Endothelial cell of umbilical vein (primary cell): ENCODE measurements at regions not wholly inside any gene's neighbourhood (a gene's known extent, or its start where the extent isn't known, plus 50 kb on each side); places are given as distances from the start of the nearest gene placed in this dataset.

Experiments used
- BruUV-seq: library from RNA; stranded (reverse); fragments of 400-500 nt; replicated peaks from 2 replicates; lab custom pipeline; 2021; lab: Mats Ljungman, UMichigan
- CTCF ChIA-PET: fragments of 300-600, 350-600 bp; sonication (Branson Sonifier 250); formaldehyde crosslinking; loops from one replicate; lab custom pipeline; 2021; ENCODE audit warnings: antibody characterized with exemption, inconsistent platforms; lab: Charles Lee
- POLR2A ChIA-PET: fragments of 300-600, 350-600 bp; sonication (Branson Sonifier 250); formaldehyde crosslinking; loops from one replicate; lab custom pipeline; 2021; ENCODE audit warnings: antibody characterized with exemption, inconsistent platforms; lab: Charles Lee
- DNase-seq: peaks from one replicate; pipeline ENCODE4 v3.0.0-alpha.2; 2011; ENCODE audit warnings: low read depth, low spot score
- FAIRE-seq: peaks from 2 replicates; lab custom pipeline; 2011; peaks lifted over from hg19 to GRCh38; lab: Jason Lieb, UNC
- H2AFZ ChIP-seq: 2 replicates; pipeline ENCODE4 v1.6.0; 2012; ENCODE audit warnings: low read depth, low read length, control low read depth, inconsistent platforms
- H3K27ac ChIP-seq: 2 replicates; pipeline ENCODE4 v1.5.1; 2011; ENCODE audit warnings: low read depth, mild to moderate bottlenecking, control low read depth, low read length, moderate library complexity; ENCODE audit not compliant: insufficient read depth
- H3K27me3 ChIP-seq, 2 experiments: 2 replicates each; pipeline versions ENCODE4 v1.6.0 to v1.6.1; 2011; ENCODE audit warnings: low read length in 2 of 2, mixed read lengths in 1 of 2; ENCODE audit not compliant: control insufficient read depth in 2 of 2, insufficient read depth in 2 of 2
- H3K36me3 ChIP-seq, 2 experiments: 2 replicates in 1 of 2; 3 replicates in 1 of 2; pipeline ENCODE4 v1.5.1; 2011; ENCODE audit warnings: low read length in 2 of 2, mild to moderate bottlenecking in 1 of 2, moderate library complexity in 1 of 2; ENCODE audit not compliant: control insufficient read depth in 2 of 2, insufficient read depth in 2 of 2; ENCODE audit errors: extremely low read depth in 1 of 2
- H3K4me1 ChIP-seq: 3 replicates; pipeline ENCODE4 v1.5.1; 2011; ENCODE audit warnings: mild to moderate bottlenecking, low read length; ENCODE audit not compliant: control insufficient read depth, insufficient read depth; ENCODE audit errors: extremely low read depth
- H3K4me2 ChIP-seq: 2 replicates; pipeline ENCODE4 v1.6.1; 2011; ENCODE audit warnings: low read length, control low read depth, mixed read lengths; ENCODE audit not compliant: insufficient read depth
- H3K4me3 ChIP-seq, 3 experiments: fragments of 200-600 bp in 1 of 3; sonication (generic), shearing (Covaris generic) in 1 of 3; replicated peaks in 1 of 3; 2 replicates each; pipeline ENCODE4 v1.5.1; 2011 to 2016; ENCODE audit warnings: control low read depth in 3 of 3, low read length in 3 of 3, mild to moderate bottlenecking in 2 of 3, inconsistent platforms in 1 of 3, low read depth in 1 of 3, moderate library complexity in 1 of 3; ENCODE audit not compliant: insufficient read depth in 1 of 3
- H3K79me2 ChIP-seq: 2 replicates; pipeline ENCODE4 v1.6.0; 2012; ENCODE audit warnings: low read length, inconsistent platforms; ENCODE audit not compliant: control insufficient read depth, insufficient read depth
- H3K9ac ChIP-seq: replicated peaks from 2 replicates; pipeline ENCODE3; 2011; ENCODE audit warnings: low read length, control low read depth; ENCODE audit not compliant: insufficient read depth; ENCODE audit errors: extremely low read depth
- H3K9me1 ChIP-seq: replicated peaks from 3 replicates; pipeline ENCODE4 v1.6.0; 2011; ENCODE audit warnings: mild to moderate bottlenecking, low read length; ENCODE audit not compliant: control insufficient read depth, insufficient read depth; ENCODE audit errors: extremely low read depth
- H3K9me3 ChIP-seq: replicated peaks from 2 replicates; pipeline ENCODE4 v1.5.1; 2012; ENCODE audit warnings: low read length, inconsistent platforms; ENCODE audit not compliant: control insufficient read depth, insufficient read depth
- H4K20me1 ChIP-seq: replicated peaks from 2 replicates; pipeline ENCODE3; 2011; ENCODE audit warnings: mild to moderate bottlenecking, low read length; ENCODE audit not compliant: control insufficient read depth, insufficient read depth; ENCODE audit errors: extremely low read depth
- EZH2 ChIP-seq: IDR thresholded peaks from 2 replicates; pipeline ENCODE4 v1.6.1; 2012; ENCODE audit warnings: borderline replicate concordance, low read depth, mild to moderate bottlenecking, moderate library complexity, low read length, inconsistent platforms; ENCODE audit not compliant: severe bottlenecking
- FOS ChIP-seq: IDR thresholded peaks from 2 replicates; pipeline ENCODE4 v1.6.1; 2011; ENCODE audit warnings: mild to moderate bottlenecking, low read length, moderate library complexity, borderline replicate concordance; ENCODE audit not compliant: insufficient read depth
- GATA2 ChIP-seq: IDR thresholded peaks from 2 replicates; pipeline ENCODE4 v1.7.0; 2011; ENCODE audit warnings: low read depth, mild to moderate bottlenecking, moderate library complexity, mixed read lengths, low read length; ENCODE audit not compliant: insufficient read length, insufficient read depth
- JUN ChIP-seq: IDR thresholded peaks from 2 replicates; pipeline ENCODE4 v1.6.1; 2011; ENCODE audit warnings: borderline replicate concordance, low read depth; ENCODE audit not compliant: insufficient read length, insufficient read depth
- MAX ChIP-seq: IDR thresholded peaks from 2 replicates; pipeline ENCODE4 v1.6.1; 2011; ENCODE audit not compliant: insufficient read depth, insufficient read length
- MYC ChIP-seq: IDR thresholded peaks from one replicate; pipeline ENCODE4 v1.6.1; 2011; ENCODE audit warnings: mild to moderate bottlenecking, low read depth, low read length
- POLR2A ChIP-seq: IDR thresholded peaks from 2 replicates; pipeline ENCODE4 v1.6.1; 2012; ENCODE audit warnings: low read depth, mild to moderate bottlenecking, control low read depth, low read length
- POLR2AphosphoS5 ChIP-seq: IDR thresholded peaks from 2 replicates; pipeline ENCODE4 v1.6.1; 2012; ENCODE audit warnings: low read depth, mild to moderate bottlenecking, control low read depth, low read length, moderate library complexity; ENCODE audit not compliant: insufficient read depth
- dilution Hi-C: fragments of 300-500 bp; cut with MboI; formaldehyde crosslinking; loops from one replicate; pipeline ENCODE4 v1.15.0; 2019; ENCODE audit warnings: low sequenced_read_pairs; ENCODE audit not compliant: extremely low pct_ligation_motif_present
- intact Hi-C: fragments of 100-400 bp; cut with micrococcal nuclease; formaldehyde crosslinking; loops from one replicate; pipeline ENCODE4 v1.10.0; 2022
- TF ChIP-seq, protein P1 (sequence below), 2 donors: IDR thresholded peaks; 1 replicate in 1 of 2; 2 replicates in 1 of 2; pipeline ENCODE4 v1.5.1; 2011; ENCODE audit warnings: low read length in 2 of 2, mild to moderate bottlenecking in 2 of 2, moderate library complexity in 2 of 2, control low read depth in 1 of 2, inconsistent platforms in 1 of 2, low read depth in 1 of 2; ENCODE audit not compliant: insufficient read depth in 1 of 2; ENCODE audit errors: extremely low read depth in 1 of 2

- DNase-seq: no peak
- H3K79me2 ChIP-seq: no peaks in the 10 kb centered on the region
- no peaks in the 10 kb centered on the region for H3K27me3 ChIP-seq
- ChIA-PET POLR2A (no interaction called here), CTCF (no interaction called here)
- no peak for FAIRE-seq
- no peak overlapping the region for H3K4me3 ChIP-seq
- no peak overlapping the region for H2AFZ ChIP-seq
- no peak overlapping the region for H3K27ac ChIP-seq
- no peaks in the 10 kb centered on the region for H4K20me1 ChIP-seq
- BruUV-seq: no TSS peak
- H3K9me1 ChIP-seq: no peaks in the 10 kb centered on the region
- intact Hi-C loops (no loop called here), dilution Hi-C loops (no loop called here)
- TF ChIP-seq GATA2 (no peak), MAX (no peak), POLR2AphosphoS5 (no peak), EZH2 (no peak), MYC (no peak), JUN (no peak), FOS (no peak), POLR2A (no peak)
- TF ChIP-seq, protein P1, sequence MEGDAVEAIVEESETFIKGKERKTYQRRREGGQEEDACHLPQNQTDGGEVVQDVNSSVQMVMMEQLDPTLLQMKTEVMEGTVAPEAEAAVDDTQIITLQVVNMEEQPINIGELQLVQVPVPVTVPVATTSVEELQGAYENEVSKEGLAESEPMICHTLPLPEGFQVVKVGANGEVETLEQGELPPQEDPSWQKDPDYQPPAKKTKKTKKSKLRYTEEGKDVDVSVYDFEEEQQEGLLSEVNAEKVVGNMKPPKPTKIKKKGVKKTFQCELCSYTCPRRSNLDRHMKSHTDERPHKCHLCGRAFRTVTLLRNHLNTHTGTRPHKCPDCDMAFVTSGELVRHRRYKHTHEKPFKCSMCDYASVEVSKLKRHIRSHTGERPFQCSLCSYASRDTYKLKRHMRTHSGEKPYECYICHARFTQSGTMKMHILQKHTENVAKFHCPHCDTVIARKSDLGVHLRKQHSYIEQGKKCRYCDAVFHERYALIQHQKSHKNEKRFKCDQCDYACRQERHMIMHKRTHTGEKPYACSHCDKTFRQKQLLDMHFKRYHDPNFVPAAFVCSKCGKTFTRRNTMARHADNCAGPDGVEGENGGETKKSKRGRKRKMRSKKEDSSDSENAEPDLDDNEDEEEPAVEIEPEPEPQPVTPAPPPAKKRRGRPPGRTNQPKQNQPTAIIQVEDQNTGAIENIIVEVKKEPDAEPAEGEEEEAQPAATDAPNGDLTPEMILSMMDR (IDR thresholded peaks at IDR 0.05; ENCODE audit: extremely low read depth in 1 of 2, insufficient read depth in 1 of 2, low read depth in 1 of 2, low read length in 2 of 2): no peak
- no peak overlapping the region for H3K4me2 ChIP-seq
- H3K9ac ChIP-seq: no peak overlapping the region
- no peaks in the 10 kb centered on the region for H3K9me3 ChIP-seq
- H3K4me1 ChIP-seq: no peaks in the 10 kb centered on the region
- H3K36me3 ChIP-seq: no peaks in the 10 kb centered on the region
These were observed 121.2 kb downstream of the IRS1 start for GRCh38 chr2:226678422-226678821.
